22Rv1 (cell line): ENCODE measurements at regions not wholly inside any gene's neighbourhood (a gene's known extent, or its start where the extent isn't known, plus 50 kb on each side); places are given as distances from the start of the nearest gene placed in this dataset.

Source experiments
- CTCF ChIP-seq: fragments of 450-650 bp; IDR thresholded peaks from 2 replicates; pipeline ENCODE4 v1.5.1; 2017; ENCODE audit warnings: mild to moderate bottlenecking
- ZFX ChIP-seq: fragments of 450-650 bp; IDR thresholded peaks from 2 replicates; pipeline ENCODE4 v1.6.1; 2017; ENCODE audit warnings: antibody characterized with exemption, borderline replicate concordance

GRCh38 chr9:21542787-21543186 lies 60.7 kb upstream of the IFNE start:
- TF ChIP-seq CTCF (no peak), ZFX (no peak)
